Sigmoid colon (tissue), 6 donors: ENCODE measurements at regions not wholly inside any gene's neighbourhood (a gene's known extent, or its start where the extent isn't known, plus 50 kb on each side); places are given as distances from the start of the nearest gene placed in this dataset.

Source experiments
- DNase-seq: peaks from one replicate; pipeline ENCODE4 v3.0.0-alpha.2; 2019
- H3K27ac ChIP-seq, 4 donors: fragments of 200-600 bp; sonication (generic); one replicate each; pipeline ENCODE4 v1.5.1; 2016 to 2019; ENCODE audit warnings: mild to moderate bottlenecking in 1 of 4
- H3K27me3 ChIP-seq, 3 donors: fragments of 200-600 bp; sonication (generic); one replicate each; pipeline ENCODE4 v1.5.1; 2019; ENCODE audit warnings: mild to moderate bottlenecking in 1 of 3
- H3K36me3 ChIP-seq, 4 donors: fragments of 200-600 bp; sonication (generic); one replicate each; pipeline ENCODE4 v1.5.1; 2016 to 2019
- H3K4me1 ChIP-seq, 4 donors: fragments of 200-600 bp; sonication (generic); one replicate each; pipeline ENCODE4 v1.5.1; 2017 to 2019
- H3K4me3 ChIP-seq, 4 donors: fragments of 200-600 bp; sonication (generic); one replicate each; pipeline ENCODE4 v1.5.1; 2017 to 2019; ENCODE audit warnings: mild to moderate bottlenecking in 2 of 4, moderate library complexity in 1 of 4
- H3K9me3 ChIP-seq, 4 donors: fragments of 200-600 bp in 3 of 4; sonication (generic) in 3 of 4; one replicate each; pipeline versions ENCODE4 v1.5.1 to v1.6.1; 2013 to 2019
- CTCF ChIP-seq, 4 experiments: fragments of 450-650 bp in 3 of 4; fragments of 200-600 bp in 1 of 4; IDR thresholded peaks; one replicate each; pipeline ENCODE4 v1.5.1; 2016 to 2019; ENCODE audit warnings: antibody characterized with exemption in 4 of 4, mild to moderate bottlenecking in 3 of 4, moderate library complexity in 2 of 4
- EP300 ChIP-seq, 4 donors: sonication (generic); formaldehyde crosslinking; IDR thresholded peaks; one replicate each; pipeline ENCODE4 v1.6.1; 2017; ENCODE audit warnings: antibody characterized with exemption in 4 of 4
- POLR2A ChIP-seq, 2 donors: fragments of 450-650 bp; IDR thresholded peaks; one replicate each; pipeline ENCODE4 v1.6.1; 2016; ENCODE audit warnings: antibody characterized with exemption in 2 of 2, mild to moderate bottlenecking in 2 of 2, moderate library complexity in 2 of 2
- POLR2AphosphoS5 ChIP-seq, 4 donors: sonication (generic); formaldehyde crosslinking; IDR thresholded peaks; one replicate each; pipeline ENCODE4 v1.6.1; 2017; ENCODE audit warnings: antibody characterized with exemption in 4 of 4
- WGBS, 2 donors: extraction: QIAGEN DNeasy Blood & Tissue Kit; methylation state at CpG; one replicate each; pipeline ENCODE4 v1.1.7; 2013; 5-methylcytosine and 5-hydroxymethylcytosine counted together
- intact Hi-C: fragments of 100-400 bp; cut with DNase I; formaldehyde crosslinking; loops from one replicate; pipeline ENCODE4 v1.15.1; 2023
- donor health status: healthy with polysubstance abuse.
- donor health status: healthy.

GRCh38 chr5:163718272-163718671 is 212.9 kb downstream of the MAT2B start:
- no peak overlapping the region for H3K4me3 ChIP-seq
- 63 to 86% methylated on average over 5 of the region's 5 CpGs for whole genome bisulfite sequencing, 2 donors

DNA sequence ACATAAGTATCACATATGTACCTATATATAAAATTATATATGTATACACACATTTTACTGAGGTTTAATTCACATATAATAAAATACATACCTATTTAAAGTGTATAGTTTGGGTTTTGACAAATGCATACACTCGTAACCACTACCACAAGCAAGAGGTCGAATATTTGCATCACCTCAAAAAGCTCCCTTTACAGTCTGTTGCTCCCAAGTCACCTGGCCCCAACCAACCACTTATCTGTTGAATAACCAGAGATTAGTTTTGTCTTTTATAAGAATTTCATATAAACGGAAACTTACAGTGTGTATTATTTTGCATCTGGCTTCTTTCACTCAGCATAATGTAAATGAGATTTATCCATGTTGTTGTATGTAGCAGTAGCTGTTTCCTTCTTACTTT is 218.9 kb downstream of the MAT2B start:
- no peak for DNase-seq
- intact Hi-C loops: no loop called here
- 67 to 83% methylated on average over 3 of the region's 3 CpGs for WGBS, 2 donors
- H3K27ac ChIP-seq: no peak overlapping the region
- no peaks in the 10 kb centered on the region for H3K9me3 ChIP-seq
- no peak overlapping the region for H3K4me3 ChIP-seq
- no peaks in the 10 kb centered on the region for H3K4me1 ChIP-seq
- TF ChIP-seq CTCF (IDR thresholded peaks at IDR 0.05): no peak
- TF ChIP-seq POLR2A (IDR thresholded peaks at IDR 0.05): no peak
- no peak for TF ChIP-seq EP300 (IDR thresholded peaks at IDR 0.05)
- TF ChIP-seq POLR2AphosphoS5 (IDR thresholded peaks at IDR 0.05): no peak
- H3K27me3 ChIP-seq: no peaks in the 10 kb centered on the region
- H3K36me3 ChIP-seq: no peaks in the 10 kb centered on the region

More at GRCh38 chr5:163718272-163718671, 212.9 kb downstream of the MAT2B start:
- Histone ChIP-seq H3K4me1 (no peaks in the 10 kb centered on the region), H3K36me3 (no peaks in the 10 kb centered on the region), H3K27me3 (no peaks in the 10 kb centered on the region), H3K27ac (no peak overlapping the region), H3K9me3 (no peaks in the 10 kb centered on the region)
- DNase-seq: no peak
- TF ChIP-seq EP300 (IDR thresholded peaks at IDR 0.05): no peak
- no peak for TF ChIP-seq POLR2AphosphoS5 (IDR thresholded peaks at IDR 0.05)
- TF ChIP-seq CTCF (IDR thresholded peaks at IDR 0.05): no peak
- TF ChIP-seq POLR2A (IDR thresholded peaks at IDR 0.05): no peak
- intact Hi-C loops: no loop called here

DNA sequence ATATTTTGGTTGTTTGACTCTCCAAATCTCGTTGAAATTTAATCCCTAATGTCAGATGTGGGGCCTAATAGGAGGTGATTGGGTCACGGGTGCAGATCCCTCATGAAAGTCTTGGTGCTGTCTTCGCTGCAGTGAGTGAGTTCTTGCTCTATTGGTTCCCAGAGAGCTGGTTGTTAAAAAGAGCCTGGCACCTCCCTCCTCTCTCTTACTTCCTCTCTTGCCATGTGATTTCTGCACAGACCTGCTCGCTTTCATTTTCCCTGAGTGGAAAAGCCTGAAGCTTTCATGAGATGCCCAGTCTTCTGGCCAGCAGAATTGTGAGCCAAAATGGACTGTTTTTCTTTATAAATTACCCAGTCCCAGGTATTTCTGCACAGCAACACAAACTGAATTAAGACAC is 221.6 kb downstream of the MAT2B start:
- no peaks in the 10 kb centered on the region for H3K27me3 ChIP-seq
- no peaks in the 10 kb centered on the region for H3K9me3 ChIP-seq
- H3K36me3 ChIP-seq: no peaks in the 10 kb centered on the region
- DNase-seq: no peak
- WGBS, 2 donors: 32 to 55% methylated on average over 4 of the region's 4 CpGs
- H3K27ac ChIP-seq: no peak overlapping the region
- no peak overlapping the region for H3K4me3 ChIP-seq
- TF ChIP-seq POLR2A (IDR thresholded peaks at IDR 0.05) (no peak), CTCF (IDR thresholded peaks at IDR 0.05) (no peak), EP300 (IDR thresholded peaks at IDR 0.05) (no peak), POLR2AphosphoS5 (IDR thresholded peaks at IDR 0.05) (no peak)
- intact Hi-C loops: no loop called here
- no peaks in the 10 kb centered on the region for H3K4me1 ChIP-seq

DNA sequence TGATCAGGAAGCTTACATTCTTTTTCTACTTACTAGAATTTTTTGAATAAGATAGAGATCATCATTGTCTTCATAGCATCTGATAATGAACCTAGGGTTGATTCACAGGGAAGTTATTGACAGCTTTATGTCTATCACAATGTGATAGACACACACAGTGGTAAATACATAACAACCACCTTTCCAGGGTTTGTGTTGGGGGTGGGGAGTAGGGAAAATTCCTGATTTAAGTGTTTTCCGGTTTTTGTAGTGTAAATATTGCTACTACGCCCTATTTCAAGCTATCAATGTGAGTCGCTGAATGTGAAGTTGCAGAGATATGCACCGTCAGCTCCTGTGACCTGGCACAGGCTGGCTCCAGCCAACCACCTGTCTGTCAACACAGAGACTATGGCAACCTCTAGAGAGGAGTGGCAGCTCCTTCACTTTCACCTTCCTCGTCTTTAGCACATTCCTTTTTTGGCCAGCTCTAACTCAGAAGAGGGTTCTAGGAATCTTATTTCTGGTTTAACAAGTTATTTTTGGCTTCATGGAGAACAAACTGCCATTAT is 224.9 kb downstream of the MAT2B start:
- no peak for DNase-seq
- no peak overlapping the region for H3K27ac ChIP-seq
- intact Hi-C loops: no loop called here
- WGBS, 2 donors: 17 to 65% methylated on average over 5 of the region's 5 CpGs
- H3K4me1 ChIP-seq: no peaks in the 10 kb centered on the region
- no peaks in the 10 kb centered on the region for H3K27me3 ChIP-seq
- H3K36me3 ChIP-seq: no peaks in the 10 kb centered on the region
- TF ChIP-seq EP300 (IDR thresholded peaks at IDR 0.05) (no peak), POLR2A (IDR thresholded peaks at IDR 0.05) (no peak), CTCF (IDR thresholded peaks at IDR 0.05) (no peak), POLR2AphosphoS5 (IDR thresholded peaks at IDR 0.05) (no peak)
- no peak overlapping the region for H3K4me3 ChIP-seq
- no peaks in the 10 kb centered on the region for H3K9me3 ChIP-seq

GRCh38 chr5:163731256-163731655 is 225.8 kb downstream of the MAT2B start:
- no peak for TF ChIP-seq POLR2A (IDR thresholded peaks at IDR 0.05)
- no peak for TF ChIP-seq POLR2AphosphoS5 (IDR thresholded peaks at IDR 0.05)
- TF ChIP-seq CTCF (IDR thresholded peaks at IDR 0.05): no peak
- no peak for TF ChIP-seq EP300 (IDR thresholded peaks at IDR 0.05)
- no peaks in the 10 kb centered on the region for H3K9me3 ChIP-seq
- no peaks in the 10 kb centered on the region for H3K27me3 ChIP-seq
- intact Hi-C loops: no loop called here
- no peaks in the 10 kb centered on the region for H3K36me3 ChIP-seq
- DNase-seq: no peak
- no peak overlapping the region for H3K4me3 ChIP-seq
- H3K27ac ChIP-seq: no peak overlapping the region
- 89 to 93% methylated on average over 2 of the region's 2 CpGs for WGBS, 2 donors
- H3K4me1 ChIP-seq: no peaks in the 10 kb centered on the region
